Mesenchymal stem cell (in vitro differentiated cells and primary cell): ENCODE measurements at regions not wholly inside any gene's neighbourhood (a gene's known extent, or its start where the extent isn't known, plus 50 kb on each side); places are given as distances from the start of the nearest gene placed in this dataset.

ENCODE experiments used
- DNase-seq: peaks from one replicate; pipeline ENCODE4 v3.0.0-alpha.2; 2013
- H2AFZ ChIP-seq: one replicate; pipeline ENCODE4 v1.6.1; 2013; ENCODE audit warnings: low read depth, mild to moderate bottlenecking, control low read depth, inconsistent platforms, low read length, moderate library complexity
- H2AK5ac ChIP-seq: 2 replicates; pipeline ENCODE4 v1.6.1; 2013; ENCODE audit warnings: low read length, moderate library complexity, mild to moderate bottlenecking, inconsistent platforms; ENCODE audit not compliant: severe bottlenecking
- H2BK120ac ChIP-seq: one replicate; pipeline ENCODE4 v1.6.1; 2013; ENCODE audit warnings: low read depth, mild to moderate bottlenecking, inconsistent platforms, low read length, moderate library complexity
- H2BK12ac ChIP-seq, 2 experiments: one replicate each; pipeline ENCODE4 v1.6.1; 2013; ENCODE audit warnings: inconsistent platforms in 2 of 2, low read length in 2 of 2, mild to moderate bottlenecking in 2 of 2, moderate library complexity in 2 of 2, control low read depth in 1 of 2
- H2BK15ac ChIP-seq: one replicate; pipeline ENCODE4 v1.6.1; 2013; ENCODE audit warnings: mild to moderate bottlenecking, low read depth, inconsistent platforms; ENCODE audit not compliant: poor library complexity, severe bottlenecking
- H2BK5ac ChIP-seq: 2 replicates; pipeline ENCODE4 v1.6.1; 2013; ENCODE audit warnings: low read depth, mild to moderate bottlenecking, low read length, control low read depth, inconsistent platforms; ENCODE audit not compliant: poor library complexity, severe bottlenecking
- H3K14ac ChIP-seq, 2 experiments: one replicate each; pipeline ENCODE4 v1.6.1; 2013; ENCODE audit warnings: inconsistent platforms in 2 of 2, low read length in 2 of 2, control low read depth in 1 of 2, mild to moderate bottlenecking in 1 of 2, moderate library complexity in 1 of 2
- H3K18ac ChIP-seq, 2 experiments: one replicate each; pipeline ENCODE4 v1.6.1; 2013; ENCODE audit warnings: inconsistent platforms in 2 of 2, low read length in 2 of 2, control low read depth in 1 of 2, low read depth in 1 of 2, mild to moderate bottlenecking in 1 of 2
- H3K23ac ChIP-seq, 2 experiments: one replicate each; pipeline ENCODE4 v1.6.1; 2013; ENCODE audit warnings: inconsistent platforms in 2 of 2, low read length in 2 of 2, mild to moderate bottlenecking in 2 of 2, moderate library complexity in 2 of 2, control low read depth in 1 of 2
- H3K27ac ChIP-seq: 2 replicates; pipeline ENCODE4 v1.5.1; 2013; ENCODE audit warnings: mild to moderate bottlenecking, moderate library complexity, low read length, control low read depth, inconsistent platforms; ENCODE audit not compliant: poor library complexity, severe bottlenecking
- H3K27me3 ChIP-seq, 2 experiments: 2 replicates each; pipeline versions ENCODE4 v1.6.1 to v1.7.0; 2013; ENCODE audit warnings: low read length in 2 of 2, mild to moderate bottlenecking in 2 of 2, moderate library complexity in 2 of 2, control low read depth in 1 of 2, inconsistent platforms in 1 of 2; ENCODE audit not compliant: control insufficient read depth in 1 of 2, insufficient read depth in 1 of 2
- H3K36me3 ChIP-seq, 2 experiments: 2 replicates each; pipeline versions ENCODE4 v1.6.1 to v1.7.0; 2013; ENCODE audit warnings: low read length in 2 of 2, control low read depth in 1 of 2, inconsistent platforms in 1 of 2, low read depth in 1 of 2, mild to moderate bottlenecking in 1 of 2; ENCODE audit not compliant: insufficient read depth in 2 of 2, control insufficient read depth in 1 of 2
- H3K4ac ChIP-seq, 2 experiments: one replicate each; pipeline ENCODE4 v1.6.1; 2013; ENCODE audit warnings: inconsistent platforms in 2 of 2, low read length in 2 of 2, mild to moderate bottlenecking in 2 of 2, moderate library complexity in 2 of 2, control low read depth in 1 of 2, low read depth in 1 of 2
- H3K4me1 ChIP-seq: 2 replicates; pipeline ENCODE4 v1.6.1; 2013; ENCODE audit warnings: low read depth, low read length, control low read depth; ENCODE audit not compliant: control insufficient read depth, insufficient read depth
- H3K4me2 ChIP-seq: 2 replicates; pipeline ENCODE4 v1.6.1; 2013; ENCODE audit warnings: low read length, mild to moderate bottlenecking, inconsistent platforms; ENCODE audit not compliant: poor library complexity, severe bottlenecking
- H3K4me3 ChIP-seq, 2 experiments: 2 replicates each; pipeline versions ENCODE4 v1.5.1 to v1.7.0; 2013; ENCODE audit warnings: low read length in 2 of 2, mild to moderate bottlenecking in 2 of 2, control low read depth in 1 of 2, low read depth in 1 of 2; ENCODE audit not compliant: insufficient read depth in 1 of 2
- H3K79me1 ChIP-seq: replicated peaks from 2 replicates; pipeline ENCODE4 v1.6.1; 2013; ENCODE audit warnings: mild to moderate bottlenecking, control low read depth, low read length, inconsistent platforms; ENCODE audit not compliant: poor library complexity, severe bottlenecking
- H3K9ac ChIP-seq: 2 replicates; pipeline ENCODE4 v1.7.0; 2013; ENCODE audit warnings: mild to moderate bottlenecking, low read length, moderate library complexity
- H3K9me3 ChIP-seq: 2 replicates; pipeline ENCODE4 v1.7.0; 2013; ENCODE audit warnings: mild to moderate bottlenecking, low read length; ENCODE audit not compliant: control insufficient read depth
- H4K8ac ChIP-seq: one replicate; pipeline ENCODE4 v1.6.1; 2013; ENCODE audit warnings: inconsistent platforms, mild to moderate bottlenecking, low read length, moderate library complexity
- H4K91ac ChIP-seq: one replicate; pipeline ENCODE4 v1.6.1; 2013; ENCODE audit warnings: mild to moderate bottlenecking, low read length, inconsistent platforms
- WGBS: methylation state at CpG from one replicate; pipeline ENCODE4 v1.1.7; 2013; ENCODE audit warnings: mixed read lengths; 5-methylcytosine and 5-hydroxymethylcytosine counted together

DNA sequence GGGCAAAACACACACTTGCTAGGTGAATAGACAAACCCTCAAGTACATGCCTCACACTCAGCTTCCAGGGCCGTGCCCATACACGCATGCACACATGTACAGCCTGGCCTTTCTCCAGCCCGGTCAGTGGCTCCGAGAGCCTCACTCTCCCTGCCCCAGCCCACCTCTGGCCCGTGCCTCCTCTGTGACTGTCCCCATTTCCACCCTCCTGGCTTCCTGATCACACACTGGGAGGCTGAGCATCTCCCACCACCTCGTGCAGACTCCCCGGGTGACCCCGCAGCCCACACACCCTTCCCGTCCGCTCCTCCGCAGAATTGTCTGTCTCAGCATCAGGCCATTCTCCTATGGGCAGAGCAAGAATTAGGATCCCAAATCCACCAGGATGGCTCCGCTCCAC is 634.1 kb downstream of the TBC1D22A start:
- Histone ChIP-seq H3K4ac (no peak overlapping the region), H3K14ac (no peak overlapping the region), H2BK120ac (no peak overlapping the region), H2BK12ac (no peak overlapping the region), H3K9ac (no peak overlapping the region), H2BK15ac (no peak overlapping the region), H4K91ac (no peak overlapping the region), H3K9me3 (no peaks in the 10 kb centered on the region), H3K79me1 (no peaks in the 10 kb centered on the region), H3K4me3 (no peak overlapping the region), H3K18ac (no peak overlapping the region), H3K4me1 (no peaks in the 10 kb centered on the region), H3K27me3 (peaks cover 0 to 7% of the 10 kb centered on the region in 2 experiments), H2BK5ac (no peak overlapping the region), H2AK5ac (no peak overlapping the region), H3K4me2 (no peak overlapping the region), H2AFZ (no peak overlapping the region), H4K8ac (no peak overlapping the region), H3K36me3 (no peaks in the 10 kb centered on the region), H3K27ac (no peak overlapping the region), H3K23ac (no peak overlapping the region)
- no peak for DNase-seq
- WGBS, result 85% methylated on average over 12 of the region's 12 CpGs

DNA sequence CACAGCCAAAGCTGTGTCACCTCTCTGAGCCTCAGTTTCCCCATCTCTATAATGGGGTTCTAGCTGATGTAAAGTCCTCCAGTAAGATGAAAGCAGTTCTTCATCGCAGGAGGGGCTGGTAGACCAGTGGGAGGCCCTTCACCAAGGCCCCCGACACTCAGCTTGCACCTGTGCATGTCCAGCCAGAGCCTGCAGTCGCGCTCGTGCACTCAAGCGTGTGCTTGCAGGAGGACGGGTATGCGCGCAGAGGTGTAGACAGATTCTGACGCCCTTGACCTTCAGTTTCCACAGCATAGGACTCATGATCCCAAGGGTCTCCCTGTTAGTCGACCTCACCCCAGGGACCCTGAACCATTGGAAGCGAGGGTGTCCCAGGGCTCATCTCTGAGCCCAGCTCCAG is 633.7 kb downstream of the TBC1D22A start:
- H2BK12ac ChIP-seq, result no peak overlapping the region
- H2AFZ ChIP-seq, result no peak overlapping the region
- peaks cover 0 to 10% of the 10 kb centered on the region in 2 experiments for H3K27me3 ChIP-seq
- no peak overlapping the region for H2BK120ac ChIP-seq
- no peak overlapping the region for H4K91ac ChIP-seq
- H3K36me3 ChIP-seq, result no peaks in the 10 kb centered on the region
- H3K23ac ChIP-seq, result no peak overlapping the region
- no peak overlapping the region for H4K8ac ChIP-seq
- no peak overlapping the region for H3K14ac ChIP-seq
- no peak overlapping the region for H3K4me2 ChIP-seq
- WGBS, result 89% methylated on average over 12 of the region's 12 CpGs
- no peaks in the 10 kb centered on the region for H3K79me1 ChIP-seq
- H3K4ac ChIP-seq, result no peak overlapping the region
- H3K9ac ChIP-seq, result no peak overlapping the region
- H2BK5ac ChIP-seq, result no peak overlapping the region
- H2AK5ac ChIP-seq, result no peak overlapping the region
- H3K4me3 ChIP-seq, result no peak overlapping the region
- DNase-seq, result no peak
- H2BK15ac ChIP-seq, result no peak overlapping the region
- H3K4me1 ChIP-seq, result no peaks in the 10 kb centered on the region
- H3K9me3 ChIP-seq, result no peaks in the 10 kb centered on the region
- H3K18ac ChIP-seq, result no peak overlapping the region
- no peak overlapping the region for H3K27ac ChIP-seq

DNA sequence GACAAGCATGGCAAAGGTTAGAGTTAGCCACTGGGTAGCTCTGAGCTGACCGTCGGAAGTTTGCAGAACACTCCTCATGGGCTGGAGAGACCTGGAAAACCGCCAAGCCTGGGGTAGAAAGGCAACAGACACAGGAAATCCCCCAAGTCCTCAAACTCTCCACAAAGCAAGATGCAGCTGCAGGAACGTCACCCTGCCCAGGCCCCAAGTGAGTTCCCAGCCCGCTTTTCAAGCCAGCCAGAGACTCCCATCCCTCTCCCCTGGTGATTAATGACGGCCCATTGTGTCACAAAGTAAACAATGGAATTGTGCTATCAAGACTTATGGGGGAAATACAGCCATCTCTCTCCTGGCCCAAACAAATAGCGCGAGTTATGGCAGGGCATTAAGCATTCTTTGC is 633.0 kb downstream of the TBC1D22A start:
- no peaks in the 10 kb centered on the region for H3K4me1 ChIP-seq
- peaks cover 0 to 14% of the 10 kb centered on the region in 2 experiments for H3K27me3 ChIP-seq
- H3K14ac ChIP-seq, result no peak overlapping the region
- H2BK5ac ChIP-seq, result no peak overlapping the region
- 66% methylated on average over 8 of the region's 8 CpGs for WGBS
- H3K23ac ChIP-seq, result no peak overlapping the region
- no peak overlapping the region for H4K91ac ChIP-seq
- no peak overlapping the region for H2BK15ac ChIP-seq
- H4K8ac ChIP-seq, result no peak overlapping the region
- no peak overlapping the region for H2BK12ac ChIP-seq
- no peaks in the 10 kb centered on the region for H3K79me1 ChIP-seq
- H3K9me3 ChIP-seq, result no peaks in the 10 kb centered on the region
- no peak for DNase-seq
- H3K36me3 ChIP-seq, result no peaks in the 10 kb centered on the region
- H3K27ac ChIP-seq, result no peak overlapping the region
- H3K9ac ChIP-seq, result no peak overlapping the region
- H2BK120ac ChIP-seq, result no peak overlapping the region
- no peak overlapping the region for H2AK5ac ChIP-seq
- H3K4me2 ChIP-seq, result no peak overlapping the region
- H3K4ac ChIP-seq, result no peak overlapping the region
- H3K18ac ChIP-seq, result no peak overlapping the region
- no peak overlapping the region for H3K4me3 ChIP-seq
- no peak overlapping the region for H2AFZ ChIP-seq

DNA sequence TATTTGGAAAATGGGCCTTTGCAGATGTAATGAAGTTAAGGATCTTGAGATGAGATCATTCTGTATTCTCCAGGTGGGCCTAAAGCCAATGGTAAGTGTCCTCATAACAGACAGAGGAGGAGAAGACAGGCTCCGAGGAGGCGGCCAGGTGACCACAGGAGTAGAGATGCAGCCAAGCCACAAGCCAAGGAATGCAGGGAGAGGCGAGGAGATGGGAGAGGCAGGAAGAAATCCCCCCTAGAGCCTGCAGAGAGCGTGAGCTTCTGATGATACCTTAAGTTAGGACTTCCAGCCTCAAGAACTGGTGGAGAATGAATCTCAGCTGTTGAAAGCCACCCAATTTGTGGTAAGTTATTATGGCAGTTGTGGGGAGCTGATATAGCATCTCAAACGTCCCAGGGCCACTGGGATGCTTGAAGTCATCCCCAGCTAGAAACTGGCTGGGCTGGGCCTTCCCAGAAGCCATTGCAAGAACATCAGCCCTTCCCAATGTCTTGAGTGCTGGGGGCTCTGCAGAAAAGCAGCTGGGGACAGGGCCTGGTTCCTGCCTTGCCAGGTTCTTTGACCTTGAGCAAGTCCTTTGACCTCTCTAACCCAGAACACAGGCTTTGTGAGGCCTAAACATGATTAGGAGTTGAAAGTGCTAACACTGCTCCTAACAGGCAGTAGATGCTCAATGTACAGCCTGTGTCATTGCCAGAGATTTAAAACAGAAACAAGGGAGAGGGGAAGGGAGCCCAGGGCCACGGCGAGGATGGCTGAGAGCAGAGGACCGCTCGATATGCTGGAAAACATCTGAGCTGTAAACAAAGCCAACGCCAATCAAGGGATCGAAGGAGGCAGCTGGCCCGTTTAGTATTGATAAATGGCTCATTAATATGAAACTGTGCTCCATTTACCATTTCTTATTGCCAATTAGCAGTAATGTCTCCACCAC is 632.3 kb downstream of the TBC1D22A start:
- Histone ChIP-seq H3K4ac (no peak overlapping the region), H3K18ac (no peak overlapping the region), H3K14ac (no peak overlapping the region), H3K79me1 (no peaks in the 10 kb centered on the region), H3K23ac (no peak overlapping the region), H3K4me1 (no peaks in the 10 kb centered on the region), H3K36me3 (no peaks in the 10 kb centered on the region), H2AK5ac (no peak overlapping the region), H2BK5ac (no peak overlapping the region), H2BK12ac (no peak overlapping the region), H2AFZ (no peak overlapping the region), H3K27ac (no peak overlapping the region), H3K9ac (no peak overlapping the region), H4K8ac (no peak overlapping the region), H3K27me3 (peaks cover 0 to 20% of the 10 kb centered on the region in 2 experiments), H2BK120ac (no peak overlapping the region), H3K9me3 (no peaks in the 10 kb centered on the region), H2BK15ac (no peak overlapping the region), H3K4me2 (no peak overlapping the region), H3K4me3 (no peak overlapping the region), H4K91ac (no peak overlapping the region)
- DNase-seq, result no peak
- WGBS, result 56% methylated on average over 9 of the region's 12 CpGs
